HG03571 (cell line): ENCODE measurements at regions not wholly inside any gene's neighbourhood (a gene's known extent, or its start where the extent isn't known, plus 50 kb on each side); places are given as distances from the start of the nearest gene placed in this dataset.
"Not testable (repeated sequence)": the region's sequence is repeated elsewhere in the genome, so short reads cannot be mapped to it uniquely, and the experiment has no call there.

Experiments
- ATAC-seq: cut with Tn5 transposase; IDR thresholded peaks from one replicate; pipeline ENCODE4 v1.9.1; 2021; ENCODE audit not compliant: unreplicated experiment

DNA sequence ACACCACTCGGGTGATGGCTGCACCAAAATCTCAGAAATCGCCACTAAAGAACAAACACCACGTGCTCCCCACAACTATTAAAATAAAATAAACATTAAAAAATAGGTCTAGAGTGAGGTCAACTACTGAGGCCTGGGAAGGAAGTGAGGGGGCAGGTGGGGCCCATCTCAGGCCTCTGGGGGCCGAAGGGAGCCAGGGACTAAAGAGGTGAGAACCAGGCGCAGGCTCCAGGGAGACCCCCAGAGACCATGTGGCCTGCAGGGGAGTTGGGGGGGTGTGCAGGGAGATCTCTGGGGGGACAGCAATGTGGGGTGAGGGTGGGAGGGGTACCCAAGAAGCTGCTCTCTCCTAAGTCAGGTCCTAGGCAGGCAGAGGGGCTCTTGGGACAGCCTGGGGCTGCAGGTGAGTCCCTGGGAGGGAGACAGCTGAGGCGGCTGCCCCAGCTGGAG, 111.3 kb upstream of the SMURF2 start:
- ATAC-seq = no peak

GRCh38 chr17:64772845-64773299, 110.8 kb upstream of the SMURF2 start:
- ATAC-seq = no peak

GRCh38 chr17:64771980-64772844, 110.1 kb upstream of the SMURF2 start:
- ATAC-seq = no peak

- ATAC-seq = no peak
Observed at GRCh38 chr17:64769712-64770111, 107.6 kb upstream of the SMURF2 start.

- no peak for ATAC-seq
Observed at GRCh38 chr17:64767269-64767997, 105.3 kb upstream of the SMURF2 start.

DNA sequence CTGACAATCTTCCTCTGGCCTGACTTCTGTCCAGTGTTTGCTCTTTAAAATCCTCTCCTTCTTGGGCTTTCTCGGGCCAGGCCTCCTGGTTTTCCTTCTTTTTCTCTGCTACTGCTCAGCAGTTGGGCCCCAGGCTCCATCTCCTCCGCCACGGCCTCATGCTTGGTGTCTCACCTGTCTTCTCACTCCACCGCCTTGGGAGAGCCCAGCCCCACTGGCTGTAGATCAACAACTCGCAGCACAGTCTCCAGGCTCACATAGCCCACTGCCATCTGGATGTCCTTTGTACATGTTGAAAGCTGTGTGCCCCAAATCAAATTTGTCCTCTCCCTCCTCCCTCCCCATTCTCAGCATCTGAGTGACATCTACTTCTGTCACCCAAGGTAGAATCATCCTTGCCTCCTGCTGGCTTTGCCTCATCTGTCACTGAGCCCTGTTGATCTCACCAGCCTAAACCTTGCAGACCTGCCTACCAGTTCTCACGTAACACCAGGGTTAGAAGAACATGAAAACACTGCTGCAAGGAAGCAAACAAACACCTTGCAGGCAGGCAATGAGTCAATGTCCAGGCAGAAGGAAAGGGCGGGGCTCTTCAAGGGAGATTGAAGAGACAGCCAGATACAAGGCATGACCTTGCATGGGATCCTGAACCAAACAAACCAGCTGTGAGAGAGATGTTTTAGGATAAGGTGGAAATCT, 103.2 kb upstream of the SMURF2 start:
- ATAC-seq = no peak

DNA sequence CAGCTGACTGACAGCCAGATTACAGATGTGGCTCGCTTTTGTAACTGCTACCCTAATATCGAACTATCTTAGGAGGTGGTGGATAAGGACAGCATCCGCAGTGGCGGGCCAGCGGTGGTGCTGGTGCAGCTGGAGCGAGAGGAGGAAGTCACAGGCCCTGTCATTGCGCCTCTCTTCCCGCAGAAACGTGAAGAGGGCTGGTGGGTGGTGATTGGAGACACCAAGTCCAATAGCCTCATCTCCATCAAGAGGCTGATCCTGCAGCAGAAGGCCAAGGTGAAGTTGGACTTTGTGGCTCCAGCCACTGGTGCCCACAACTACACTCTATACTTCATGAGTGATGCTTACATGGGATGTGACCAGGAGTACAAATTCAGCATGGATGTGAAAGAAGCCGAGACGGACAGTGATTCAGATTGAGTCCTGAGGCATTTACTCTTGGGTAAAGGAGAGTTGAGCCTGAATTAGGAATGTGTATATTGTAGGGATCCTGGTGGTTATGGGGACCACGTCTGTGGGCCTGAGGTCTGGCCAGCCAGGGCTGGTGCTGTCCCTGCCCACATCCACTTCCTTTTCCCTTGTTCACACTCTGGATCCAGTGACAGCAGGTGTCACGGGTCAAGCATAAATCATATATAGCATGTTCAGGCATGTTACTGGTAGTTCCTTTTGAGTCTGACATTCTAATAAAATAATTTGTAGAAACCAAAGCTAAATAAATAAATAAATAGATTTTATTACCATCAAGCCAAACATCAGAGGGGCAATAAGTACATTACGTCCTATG, 89.0 kb upstream of the SMURF2 start:
- ATAC-seq = no peak

DNA sequence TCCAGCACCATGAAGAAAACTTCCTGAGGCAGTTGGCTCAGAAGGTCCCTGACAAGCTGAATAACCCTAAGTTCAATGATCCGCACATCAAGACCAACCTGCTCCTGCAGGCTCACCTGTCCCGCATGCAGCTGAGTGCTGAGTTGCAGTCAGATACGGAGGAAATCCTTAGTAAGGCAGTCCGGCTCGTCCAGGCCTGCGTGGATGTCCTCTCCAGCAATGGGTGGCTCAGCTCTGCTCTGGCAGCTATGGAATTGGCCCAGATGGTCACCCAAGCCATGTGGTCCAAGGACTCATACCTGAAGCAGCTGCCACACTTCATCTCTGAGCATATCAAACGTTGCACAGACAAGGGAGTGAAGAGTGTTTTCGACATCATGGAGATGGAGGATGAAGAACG, 88.4 kb upstream of the SMURF2 start:
- ATAC-seq = no peak

GRCh38 chr17:64749306-64749705, 87.2 kb upstream of the SMURF2 start:
- ATAC-seq = no peak

- no peak for ATAC-seq
Observed at GRCh38 chr17:64747938-64748540, 85.9 kb upstream of the SMURF2 start.

GRCh38 chr17:64742326-64742725, 80.2 kb upstream of the SMURF2 start:
- no peak for ATAC-seq

- ATAC-seq = not testable (repeated sequence)
Observed at GRCh38 chr17:64741916-64742315, 79.8 kb upstream of the SMURF2 start.

- no peak for ATAC-seq
Observed at GRCh38 chr17:64741038-64741641, 79.0 kb upstream of the SMURF2 start.

- ATAC-seq = no peak
Observed at GRCh38 chr17:64739316-64740058, 77.4 kb upstream of the SMURF2 start.

- ATAC-seq = no peak
Observed at GRCh38 chr17:64736804-64737492, 74.8 kb upstream of the SMURF2 start.

DNA sequence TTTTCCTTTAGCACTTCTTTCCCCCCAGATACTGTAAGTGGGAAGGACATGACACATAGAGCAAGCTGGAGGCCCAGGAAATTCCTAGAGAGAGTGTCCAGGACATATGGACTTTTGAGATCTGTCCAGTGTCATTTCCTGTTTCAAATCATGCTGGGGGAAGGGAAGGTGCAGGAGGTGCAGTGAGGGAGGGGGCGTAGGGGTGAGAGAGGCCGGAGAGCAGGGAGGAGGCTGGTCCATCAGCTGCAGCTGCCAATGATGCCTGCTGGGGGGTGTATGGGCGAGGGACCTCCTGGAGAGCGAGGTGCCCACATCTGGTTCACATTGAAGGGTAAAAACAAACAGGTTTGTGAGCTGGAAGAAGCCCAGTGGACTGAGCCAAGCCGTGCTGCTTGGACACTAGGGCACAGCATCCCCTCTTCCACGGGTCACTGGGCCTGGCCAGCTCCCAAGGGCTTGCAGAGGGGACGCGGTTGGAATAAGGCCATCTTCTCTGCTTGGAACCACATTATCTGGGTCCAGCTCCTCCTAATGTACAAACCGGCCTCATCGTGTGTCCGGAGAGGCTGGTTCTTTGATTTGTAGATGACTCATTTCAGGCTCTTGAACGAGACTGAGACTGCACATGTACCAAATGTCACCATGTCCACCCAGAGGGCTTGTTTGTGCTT, 70.4 kb upstream of the SMURF2 start:
- no peak for ATAC-seq

DNA sequence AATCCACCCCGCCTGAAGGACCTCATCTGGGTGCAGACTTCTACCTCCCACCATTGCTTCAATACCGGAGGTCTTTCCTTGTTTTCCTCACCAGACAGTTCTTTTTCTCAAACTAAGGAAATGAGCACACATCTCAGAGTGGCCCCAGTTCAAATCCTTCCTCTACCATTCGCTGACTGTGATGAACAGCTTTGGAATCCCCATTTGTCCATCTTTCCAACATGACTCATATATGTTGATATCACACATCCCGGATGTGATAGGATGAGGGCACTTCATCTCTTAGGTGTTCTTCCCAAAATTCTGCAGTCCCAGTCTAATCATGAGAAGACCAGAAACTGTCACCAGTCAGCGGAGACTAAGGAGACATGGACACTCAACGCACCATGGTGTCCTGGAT, 67.9 kb upstream of the SMURF2 start:
- ATAC-seq = not testable (repeated sequence)

- no peak for ATAC-seq
Observed at GRCh38 chr17:64729201-64729600, 67.1 kb upstream of the SMURF2 start.
